ENCODE measurements at regions not wholly inside any gene's neighbourhood (a gene's known extent, or its start where the extent isn't known, plus 50 kb on each side); places are given as distances from the start of the nearest gene placed in this dataset.

GRCh38 chr15:92840149-92840548, 60.0 kb upstream of the CHD2 start:
- in situ Hi-C loops (cut with MboI; ENCODE audit: low pct_unique_long_range_greater_than_20kb, low sequenced_read_pairs, unreplicated experiment): no loop called here
- TF ChIP-seq CTCF (IDR thresholded peaks at IDR 0.05; ENCODE audit: extremely low read depth, insufficient read depth, missing control alignments): no peak
- DNase-seq (ENCODE audit: low spot score): no peak

GRCh38 chr15:92843326-92843725, 56.8 kb upstream of the CHD2 start:
- no peak for TF ChIP-seq CTCF (IDR thresholded peaks at IDR 0.05; ENCODE audit: extremely low read depth, insufficient read depth, missing control alignments)
- in situ Hi-C loops (cut with MboI; ENCODE audit: low pct_unique_long_range_greater_than_20kb, low sequenced_read_pairs, unreplicated experiment): no loop called here
- DNase-seq (ENCODE audit: low spot score): no peak

GRCh38 chr15:92843814-92844213, 56.3 kb upstream of the CHD2 start:
- no peak for TF ChIP-seq CTCF (IDR thresholded peaks at IDR 0.05; ENCODE audit: extremely low read depth, insufficient read depth, missing control alignments)
- DNase-seq (ENCODE audit: low spot score): no peak
- in situ Hi-C loops (cut with MboI; ENCODE audit: low pct_unique_long_range_greater_than_20kb, low sequenced_read_pairs, unreplicated experiment): no loop called here

- no peak for TF ChIP-seq CTCF (IDR thresholded peaks at IDR 0.05; ENCODE audit: extremely low read depth, insufficient read depth, missing control alignments)
- DNase-seq (ENCODE audit: low spot score): no peak
- in situ Hi-C loops (cut with MboI; ENCODE audit: low pct_unique_long_range_greater_than_20kb, low sequenced_read_pairs, unreplicated experiment): no loop called here
Measured at GRCh38 chr15:92845126-92845508, 55.0 kb upstream of the CHD2 start.

- DNase-seq (ENCODE audit: low spot score): no peak
- in situ Hi-C loops (cut with MboI; ENCODE audit: low pct_unique_long_range_greater_than_20kb, low sequenced_read_pairs, unreplicated experiment): no loop called here
- no peak for TF ChIP-seq CTCF (IDR thresholded peaks at IDR 0.05; ENCODE audit: extremely low read depth, insufficient read depth, missing control alignments)
Measured at GRCh38 chr15:92846741-92847140, 53.4 kb upstream of the CHD2 start.

GRCh38 chr15:92847841-92848240, 52.3 kb upstream of the CHD2 start:
- in situ Hi-C loops (cut with MboI; ENCODE audit: low pct_unique_long_range_greater_than_20kb, low sequenced_read_pairs, unreplicated experiment): no loop called here
- DNase-seq (ENCODE audit: low spot score): no peak
- no peak for TF ChIP-seq CTCF (IDR thresholded peaks at IDR 0.05; ENCODE audit: extremely low read depth, insufficient read depth, missing control alignments)

- in situ Hi-C loops (cut with MboI; ENCODE audit: low pct_unique_long_range_greater_than_20kb, low sequenced_read_pairs, unreplicated experiment): no loop called here
- DNase-seq (ENCODE audit: low spot score): no peak
Measured at GRCh38 chr15:92848464-92848851, 51.7 kb upstream of the CHD2 start.

More at GRCh38 chr15:92848464-92848851, 51.7 kb upstream of the CHD2 start:
- no peak for TF ChIP-seq CTCF (IDR thresholded peaks at IDR 0.05; ENCODE audit: extremely low read depth, insufficient read depth, missing control alignments)
